GM12872 (cell line): ENCODE measurements at regions not wholly inside any gene's neighbourhood (a gene's known extent, or its start where the extent isn't known, plus 50 kb on each side); places are given as distances from the start of the nearest gene placed in this dataset.

Experiments used
- CTCF ChIP-seq: IDR thresholded peaks from 3 replicates; pipeline ENCODE4 v1.5.1; 2011; ENCODE audit warnings: low read depth, mild to moderate bottlenecking, low read length, moderate library complexity; ENCODE audit not compliant: insufficient read depth

DNA sequence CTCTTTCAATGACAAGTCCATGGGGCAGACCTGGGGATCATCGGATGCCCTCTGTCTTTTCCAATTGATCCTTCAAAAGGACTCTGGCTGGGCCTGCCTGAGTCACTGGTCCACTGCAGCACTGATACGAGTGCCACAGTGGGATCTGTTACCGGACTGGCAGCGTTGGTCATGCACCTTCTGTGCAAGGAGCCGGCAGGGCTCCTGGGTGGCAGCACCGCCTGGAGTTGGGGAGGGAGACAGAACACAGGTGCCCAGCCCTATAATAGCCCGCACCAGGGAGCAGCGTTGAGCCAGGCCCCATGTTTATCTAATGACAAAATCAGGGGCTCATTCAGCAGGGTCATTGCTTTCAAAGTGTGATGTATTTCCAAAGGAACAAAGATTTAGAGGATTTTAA is 64.2 kb upstream of the NXT1 start:
- TF ChIP-seq CTCF: no peak

GRCh38 chr20:23285536-23285935 is 65.1 kb upstream of the NXT1 start:
- no peak for TF ChIP-seq CTCF

DNA sequence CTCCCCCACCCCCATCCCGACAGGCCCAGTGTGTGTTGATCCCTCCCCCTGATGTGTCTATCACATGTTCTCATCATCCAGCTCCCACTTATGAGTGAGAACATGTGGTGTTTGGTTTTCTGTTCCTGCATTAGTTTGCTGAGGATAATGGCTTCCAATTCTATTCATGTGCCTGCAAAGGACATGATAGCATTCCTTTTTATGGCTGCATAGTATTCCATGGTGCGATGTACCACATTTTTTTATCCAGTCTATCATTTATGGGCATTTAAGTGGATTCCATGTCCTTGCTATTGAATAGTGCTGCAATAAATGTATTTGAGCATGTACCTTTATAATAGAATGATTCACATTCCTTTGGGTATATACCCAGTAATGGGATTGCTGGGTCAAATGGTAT is 66.6 kb upstream of the NXT1 start:
- no peak for TF ChIP-seq CTCF

- no peak for TF ChIP-seq CTCF
These were observed 67.3 kb upstream of the NXT1 start for GRCh38 chr20:23283096-23283850.

DNA sequence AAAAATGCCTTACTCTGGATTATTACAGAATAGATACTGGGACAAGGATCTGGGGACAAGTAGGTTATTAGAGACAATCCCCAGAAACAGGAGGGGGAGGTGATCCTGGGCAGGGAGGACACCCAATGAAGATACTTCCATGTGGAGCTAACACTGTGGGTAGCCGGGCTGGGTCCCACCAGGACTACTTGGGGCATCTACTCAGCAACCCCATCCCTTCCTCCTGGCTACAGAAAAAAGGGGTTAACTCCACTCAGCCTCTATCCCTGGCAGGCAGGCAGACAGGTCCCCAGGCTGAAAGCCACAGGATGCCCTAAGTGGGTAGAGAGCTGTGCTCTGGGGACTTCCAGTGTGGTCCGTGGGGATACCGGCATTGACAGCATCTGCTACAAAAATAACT is 68.0 kb upstream of the NXT1 start:
- no peak for TF ChIP-seq CTCF

DNA sequence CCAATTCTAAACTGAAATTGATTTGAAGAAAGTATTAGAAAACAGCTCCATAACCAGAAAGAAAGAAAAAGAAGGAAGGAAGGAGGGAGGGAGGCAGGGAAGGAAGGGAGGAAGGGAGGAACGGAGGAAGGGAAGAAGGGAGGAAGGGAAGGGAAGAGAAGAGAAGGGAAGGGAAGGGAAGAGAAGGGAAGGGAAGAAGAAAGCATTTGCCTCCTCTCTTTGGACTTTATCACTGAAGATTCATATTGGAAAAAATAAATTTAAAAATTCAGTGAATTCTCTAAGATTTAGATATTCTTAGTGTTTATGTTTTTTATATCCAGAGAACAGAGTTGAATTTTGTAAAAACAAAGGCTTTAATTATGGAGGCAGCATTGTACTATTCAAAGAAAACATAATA is 68.5 kb upstream of the NXT1 start:
- TF ChIP-seq CTCF: no peak

DNA sequence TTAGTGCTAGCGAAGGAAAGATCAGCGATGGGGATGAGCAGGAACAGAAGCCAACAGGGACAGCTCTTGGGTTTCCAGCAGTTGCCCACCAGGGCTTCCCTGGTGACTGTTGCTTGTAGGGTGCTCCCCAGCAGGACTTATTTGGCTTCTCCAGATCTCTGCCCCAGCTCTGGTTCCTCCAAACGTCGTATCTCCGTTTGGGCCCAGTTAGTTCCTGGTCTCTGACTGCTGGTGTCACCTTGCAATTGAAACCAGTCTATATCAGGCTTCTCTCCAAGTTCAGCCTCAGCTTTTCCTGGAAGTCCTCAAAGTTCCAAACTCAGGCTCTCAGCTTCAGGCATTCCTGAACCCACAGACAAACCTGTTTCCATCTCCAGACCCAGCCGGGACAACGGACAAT is 70.8 kb upstream of the NXT1 start:
- TF ChIP-seq CTCF: no peak
